COLO668 (cell line): ENCODE measurements at regions not wholly inside any gene's neighbourhood (a gene's known extent, or its start where the extent isn't known, plus 50 kb on each side); places are given as distances from the start of the nearest gene placed in this dataset.
A peak's percentile ranks its signal among the peaks of the same experiment; 100 is the strongest.

Experiments
- DNase-seq: peaks from one replicate; lab custom pipeline; 2025; ENCODE audit not compliant: unreplicated experiment; lab: John Stamatoyannopoulos, UW

GRCh38 chr12:124399622-124400021 lies 104.7 kb downstream of the RFLNA start:
- peak; percentile 29 for DNase-seq

GRCh38 chr12:124398578-124399227 lies 103.8 kb downstream of the RFLNA start:
- DNase-seq, result no peak

- peak; percentile 73 for DNase-seq
These were observed 103.1 kb downstream of the RFLNA start for GRCh38 chr12:124397807-124398577.

- no peak for DNase-seq
These were observed 102.4 kb downstream of the RFLNA start for GRCh38 chr12:124397399-124397679.

- peak; percentile 27 for DNase-seq
These were observed 101.9 kb downstream of the RFLNA start for GRCh38 chr12:124396544-124397398.

GRCh38 chr12:124395986-124396385 lies 101.1 kb downstream of the RFLNA start:
- no peak for DNase-seq

- no peak for DNase-seq
These were observed 100.4 kb downstream of the RFLNA start for GRCh38 chr12:124395284-124395752.

GRCh38 chr12:124394462-124395128 lies 99.7 kb downstream of the RFLNA start:
- DNase-seq, result no peak

- DNase-seq, result no peak
These were observed 98.9 kb downstream of the RFLNA start for GRCh38 chr12:124393831-124394230.

- DNase-seq, result no peak
These were observed 98.5 kb downstream of the RFLNA start for GRCh38 chr12:124393414-124393790.

GRCh38 chr12:124392667-124393413 lies 97.9 kb downstream of the RFLNA start:
- peak; percentile 10 for DNase-seq

- DNase-seq, result peak; percentile 22
These were observed 97.4 kb downstream of the RFLNA start for GRCh38 chr12:124392271-124392666.

- DNase-seq, result peak; percentile 8
These were observed 96.7 kb downstream of the RFLNA start for GRCh38 chr12:124391340-124392261.

GRCh38 chr12:124390442-124391097 lies 95.7 kb downstream of the RFLNA start:
- DNase-seq, result no peak

GRCh38 chr12:124389725-124390441 lies 95.0 kb downstream of the RFLNA start:
- DNase-seq, result no peak

- DNase-seq, result peak; percentile 81
These were observed 94.3 kb downstream of the RFLNA start for GRCh38 chr12:124389138-124389724.

GRCh38 chr12:124388679-124389137 lies 93.8 kb downstream of the RFLNA start:
- DNase-seq, result peak; percentile 88
